ENCODE measurements at regions not wholly inside any gene's neighbourhood (a gene's known extent, or its start where the extent isn't known, plus 50 kb on each side); places are given as distances from the start of the nearest gene placed in this dataset.
"Not testable (repeated sequence)": the region's sequence is repeated elsewhere in the genome, so short reads cannot be mapped to it uniquely, and the experiment has no call there.

DNA sequence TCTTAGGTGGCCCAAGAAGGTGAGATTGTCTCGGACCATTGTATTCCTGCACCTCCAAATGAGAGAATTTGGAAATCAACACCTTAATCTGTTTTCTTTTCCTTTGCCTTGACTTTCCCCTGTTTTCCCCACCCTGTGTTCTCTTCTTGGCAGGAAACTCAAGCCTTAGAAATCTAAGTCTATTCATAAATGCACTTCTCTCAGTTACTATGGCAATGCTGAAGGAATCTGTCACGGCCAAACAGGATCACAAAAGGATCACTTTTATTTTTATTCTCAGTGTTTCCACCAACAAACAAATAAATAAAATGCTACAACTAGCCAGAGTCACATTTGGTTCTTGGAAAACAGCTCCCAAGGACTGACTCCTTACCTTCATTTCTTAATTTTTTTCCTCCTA, 270.5 kb downstream of the BCAT1 start:
- H3K27ac ChIP-seq: no peak overlapping the region
- TF ChIP-seq, protein P1, sequence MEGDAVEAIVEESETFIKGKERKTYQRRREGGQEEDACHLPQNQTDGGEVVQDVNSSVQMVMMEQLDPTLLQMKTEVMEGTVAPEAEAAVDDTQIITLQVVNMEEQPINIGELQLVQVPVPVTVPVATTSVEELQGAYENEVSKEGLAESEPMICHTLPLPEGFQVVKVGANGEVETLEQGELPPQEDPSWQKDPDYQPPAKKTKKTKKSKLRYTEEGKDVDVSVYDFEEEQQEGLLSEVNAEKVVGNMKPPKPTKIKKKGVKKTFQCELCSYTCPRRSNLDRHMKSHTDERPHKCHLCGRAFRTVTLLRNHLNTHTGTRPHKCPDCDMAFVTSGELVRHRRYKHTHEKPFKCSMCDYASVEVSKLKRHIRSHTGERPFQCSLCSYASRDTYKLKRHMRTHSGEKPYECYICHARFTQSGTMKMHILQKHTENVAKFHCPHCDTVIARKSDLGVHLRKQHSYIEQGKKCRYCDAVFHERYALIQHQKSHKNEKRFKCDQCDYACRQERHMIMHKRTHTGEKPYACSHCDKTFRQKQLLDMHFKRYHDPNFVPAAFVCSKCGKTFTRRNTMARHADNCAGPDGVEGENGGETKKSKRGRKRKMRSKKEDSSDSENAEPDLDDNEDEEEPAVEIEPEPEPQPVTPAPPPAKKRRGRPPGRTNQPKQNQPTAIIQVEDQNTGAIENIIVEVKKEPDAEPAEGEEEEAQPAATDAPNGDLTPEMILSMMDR (IDR thresholded peaks at IDR 0.05): no peak
- no peak for TF ChIP-seq POLR2A (IDR thresholded peaks at IDR 0.05)
- H3K4me1 ChIP-seq: no peaks in the 10 kb centered on the region
- DNase-seq: no peak
- no peaks in the 10 kb centered on the region for H3K36me3 ChIP-seq
- H3K27me3 ChIP-seq: no peaks in the 10 kb centered on the region
- no peak overlapping the region for H3K4me3 ChIP-seq
- no peaks in the 10 kb centered on the region for H3K9me3 ChIP-seq

- DNase-seq: no peak
- no peak for TF ChIP-seq POLR2A (IDR thresholded peaks at IDR 0.05)
- TF ChIP-seq, protein P1 (IDR thresholded peaks at IDR 0.05): no peak
- no peaks in the 10 kb centered on the region for H3K4me1 ChIP-seq
- no peaks in the 10 kb centered on the region for H3K9me3 ChIP-seq
- H3K27me3 ChIP-seq: no peaks in the 10 kb centered on the region
- H3K4me3 ChIP-seq: no peak overlapping the region
- no peaks in the 10 kb centered on the region for H3K36me3 ChIP-seq
- H3K27ac ChIP-seq: no peak overlapping the region
Observed at GRCh38 chr12:24668563-24668962, 280.3 kb downstream of the BCAT1 start.

DNA sequence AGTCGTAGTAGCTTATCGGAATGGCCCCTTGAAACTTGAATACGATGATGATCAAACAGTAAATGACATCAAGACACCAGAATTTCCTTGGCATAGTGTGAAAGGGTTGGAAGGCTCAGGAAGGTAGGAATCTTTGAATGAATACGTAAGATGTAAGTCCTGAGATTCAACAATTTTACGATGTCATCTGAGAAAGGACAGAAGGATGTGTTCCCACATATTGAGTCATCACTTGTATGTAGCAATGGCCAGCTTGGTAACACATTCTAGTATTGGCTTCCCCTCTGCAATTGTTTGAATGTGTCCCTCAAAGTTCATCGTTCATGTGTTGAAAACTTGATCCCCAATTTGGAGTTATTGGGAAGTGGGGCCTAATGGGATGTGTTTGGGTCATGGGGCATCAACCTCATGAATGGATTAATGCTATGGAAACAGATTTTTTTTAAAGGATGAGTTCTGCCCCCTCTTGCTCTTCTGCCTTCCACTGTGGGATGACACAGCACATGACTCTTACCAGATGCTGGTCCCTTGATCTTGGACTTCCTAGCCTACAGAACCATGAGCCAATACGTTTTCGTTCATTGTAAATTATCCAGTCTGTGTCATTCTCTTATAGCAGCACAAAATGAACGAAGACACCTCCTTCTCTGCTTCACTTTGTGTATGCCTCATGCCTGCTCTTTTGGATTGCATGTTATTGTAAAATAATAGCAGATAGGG, 284.6 kb downstream of the BCAT1 start:
- TF ChIP-seq, protein P1 (IDR thresholded peaks at IDR 0.05): no peak
- no peak for TF ChIP-seq POLR2A (IDR thresholded peaks at IDR 0.05)
- Histone ChIP-seq H3K9me3 (no peaks in the 10 kb centered on the region), H3K36me3 (no peaks in the 10 kb centered on the region), H3K4me1 (no peaks in the 10 kb centered on the region), H3K27me3 (no peaks in the 10 kb centered on the region), H3K27ac (no peak overlapping the region), H3K4me3 (no peak overlapping the region)
- DNase-seq: no peak

- Histone ChIP-seq H3K27ac (no peak overlapping the region), H3K9me3 (no peaks in the 10 kb centered on the region), H3K4me3 (no peak overlapping the region), H3K27me3 (no peaks in the 10 kb centered on the region), H3K4me1 (no peaks in the 10 kb centered on the region), H3K36me3 (no peaks in the 10 kb centered on the region)
- DNase-seq: no peak
- TF ChIP-seq, protein P1 (IDR thresholded peaks at IDR 0.05): no peak
- no peak for TF ChIP-seq POLR2A (IDR thresholded peaks at IDR 0.05)
Observed at GRCh38 chr12:24661657-24662096, 287.2 kb downstream of the BCAT1 start.

DNA sequence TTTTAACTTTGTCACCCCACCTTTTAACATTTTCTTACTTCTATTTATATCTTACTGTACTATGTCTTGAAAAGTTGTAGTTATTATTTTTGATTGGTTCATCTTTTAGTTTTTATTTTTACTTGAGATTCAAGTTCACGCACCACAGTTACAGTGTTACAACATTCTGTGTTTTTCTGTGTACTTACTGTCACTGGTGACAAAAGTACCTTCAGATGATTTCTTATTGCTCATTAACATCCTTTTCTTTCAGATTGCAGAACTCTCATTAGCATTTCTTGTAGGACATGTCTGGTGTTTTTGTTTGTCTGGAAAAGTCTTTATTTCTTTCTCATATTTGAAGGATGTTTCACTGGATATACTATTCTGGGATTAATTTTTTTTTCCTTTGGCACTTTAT, 289.9 kb downstream of the BCAT1 start:
- H3K9me3 ChIP-seq: no peaks in the 10 kb centered on the region
- no peak for DNase-seq
- TF ChIP-seq, protein P1 (IDR thresholded peaks at IDR 0.05): no peak
- TF ChIP-seq POLR2A (IDR thresholded peaks at IDR 0.05): no peak
- no peak overlapping the region for H3K4me3 ChIP-seq
- no peak overlapping the region for H3K27ac ChIP-seq
- H3K4me1 ChIP-seq: no peaks in the 10 kb centered on the region
- H3K36me3 ChIP-seq: no peaks in the 10 kb centered on the region
- no peaks in the 10 kb centered on the region for H3K27me3 ChIP-seq

- H3K27ac ChIP-seq, H3K4me3 ChIP-seq, DNase-seq: not testable (repeated sequence)
Observed at GRCh38 chr12:24654344-24654743, 294.6 kb downstream of the BCAT1 start.

More at GRCh38 chr12:24654344-24654743, 294.6 kb downstream of the BCAT1 start:
- not testable (repeated sequence) for H3K36me3 ChIP-seq, H3K27me3 ChIP-seq, H3K4me1 ChIP-seq, H3K9me3 ChIP-seq
